Fibroblast of skin of abdomen (primary cell): ENCODE measurements at regions not wholly inside any gene's neighbourhood (a gene's known extent, or its start where the extent isn't known, plus 50 kb on each side); places are given as distances from the start of the nearest gene placed in this dataset.
A peak's percentile ranks its signal among the peaks of the same experiment; 100 is the strongest.

Experiments
- DNase-seq: peaks from one replicate; pipeline ENCODE4 v3.0.0-alpha.2; 2013

DNA sequence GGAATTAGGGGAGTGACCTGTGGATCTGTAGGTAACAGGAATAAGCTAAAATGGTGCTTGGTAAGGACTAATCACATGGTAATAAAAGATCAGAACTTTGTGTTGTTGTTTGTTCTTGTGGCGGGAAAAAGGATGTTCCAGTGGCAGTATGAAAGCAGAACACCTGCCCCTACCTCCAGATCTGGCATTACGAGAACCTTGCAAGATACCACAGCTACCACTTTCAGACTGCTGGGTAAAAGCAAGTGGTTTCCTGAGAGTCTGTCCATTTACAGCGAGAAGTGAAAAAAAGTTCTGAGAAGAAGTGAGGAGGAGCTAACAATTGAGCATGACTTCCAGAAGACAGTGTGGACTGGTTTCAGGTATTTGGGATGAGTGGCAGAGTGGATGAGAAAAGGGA lies 252.5 kb downstream of the TLE4 start:
- no peak for DNase-seq

DNA sequence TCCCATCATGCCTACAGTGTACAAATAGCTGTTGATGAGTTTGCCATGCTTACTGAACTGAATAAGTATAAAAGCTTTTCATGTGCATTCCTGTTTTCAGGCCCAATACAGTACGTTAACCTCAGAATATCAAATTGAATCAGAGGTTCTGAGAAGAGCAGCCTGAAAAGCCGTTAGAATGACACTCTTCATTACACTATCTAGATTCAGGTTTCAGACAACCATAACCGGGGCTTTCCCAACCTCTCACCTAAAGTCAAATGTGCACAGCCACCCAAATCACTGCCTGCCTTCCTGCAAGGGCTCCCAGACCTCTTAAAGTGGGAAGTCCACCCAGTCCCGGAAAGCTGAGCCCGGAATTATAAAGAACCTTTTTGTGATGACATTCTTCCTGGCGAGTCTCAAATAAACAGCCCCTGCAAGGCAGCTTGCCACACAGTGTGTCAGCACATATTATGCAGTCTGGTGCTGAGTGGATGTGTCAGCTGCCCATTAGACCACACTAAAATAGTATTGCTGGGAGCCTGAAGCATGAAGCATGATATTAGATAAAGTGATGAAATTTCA lies 245.8 kb downstream of the TLE4 start:
- DNase-seq: peak; percentile 7

DNA sequence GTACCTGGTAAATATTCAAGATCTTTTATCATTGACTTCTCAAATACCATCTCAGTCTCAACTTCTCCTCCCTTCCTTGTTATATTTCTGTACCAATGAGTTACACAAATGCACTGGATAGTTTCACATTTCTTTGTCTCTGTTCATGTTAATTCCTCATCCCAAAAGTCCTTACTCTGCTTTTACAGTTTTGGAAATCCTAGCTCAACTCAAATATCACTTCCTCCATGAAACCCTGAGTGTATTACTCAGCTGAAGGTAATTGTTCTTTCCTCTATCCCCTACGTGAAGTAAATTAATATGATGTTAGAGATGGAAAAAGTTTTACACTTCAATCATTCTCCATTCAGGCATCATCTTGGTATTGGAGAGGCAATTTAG lies 241.5 kb downstream of the TLE4 start:
- DNase-seq: no peak

DNA sequence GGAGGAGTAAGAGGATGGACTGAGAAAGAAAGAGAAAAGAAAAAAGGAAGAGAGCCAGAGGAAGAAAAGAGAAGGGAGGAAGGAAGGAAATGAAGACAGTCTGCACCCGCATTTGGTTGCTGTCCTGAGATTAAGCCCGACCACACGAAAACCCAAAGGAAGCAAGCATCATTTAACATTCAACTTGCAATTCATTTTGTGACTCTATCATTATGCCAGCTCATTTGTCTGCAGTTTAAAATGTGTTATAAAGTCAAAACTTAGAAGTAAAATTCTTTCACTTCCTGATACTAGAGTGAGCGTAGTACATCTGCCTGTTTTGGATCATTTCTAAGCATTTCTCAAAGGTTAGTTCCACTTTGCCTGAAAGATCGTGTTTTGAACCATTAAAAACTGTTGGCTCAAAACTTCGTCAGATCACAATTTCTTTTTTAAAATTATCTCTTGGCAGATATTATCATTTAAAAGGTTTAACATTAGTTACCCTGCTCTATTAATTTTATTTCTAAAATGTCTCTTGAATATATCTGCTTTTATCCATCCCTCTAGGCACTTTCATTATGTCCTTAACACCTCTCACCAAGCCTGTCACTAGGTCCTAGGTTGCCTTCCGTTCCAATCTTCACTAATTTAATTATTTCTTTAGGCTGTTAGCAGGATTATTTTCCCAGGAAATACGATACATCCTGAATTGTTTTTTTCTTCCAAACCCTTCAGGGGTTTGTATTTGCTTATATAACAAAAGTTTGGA lies 240.9 kb downstream of the TLE4 start:
- DNase-seq: peak; percentile 10

DNA sequence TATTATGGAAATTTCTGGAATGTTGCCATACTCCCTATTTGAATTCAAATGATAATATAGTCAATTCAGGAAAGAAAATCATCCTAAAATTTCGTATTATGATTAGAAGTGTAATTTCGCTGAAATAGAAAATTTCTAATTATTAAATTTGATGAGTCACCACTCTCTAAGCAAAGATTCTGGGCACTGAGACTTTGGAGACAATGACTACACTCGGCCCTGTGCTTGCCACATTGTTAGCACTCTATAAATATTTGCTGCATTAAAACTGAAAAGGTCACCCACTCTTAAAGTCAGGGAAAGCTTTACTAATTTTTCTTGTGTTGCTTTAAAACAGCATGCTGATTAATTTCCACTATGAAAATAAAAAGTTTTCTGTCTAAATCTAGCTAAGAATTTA lies 240.3 kb downstream of the TLE4 start:
- DNase-seq: no peak

DNA sequence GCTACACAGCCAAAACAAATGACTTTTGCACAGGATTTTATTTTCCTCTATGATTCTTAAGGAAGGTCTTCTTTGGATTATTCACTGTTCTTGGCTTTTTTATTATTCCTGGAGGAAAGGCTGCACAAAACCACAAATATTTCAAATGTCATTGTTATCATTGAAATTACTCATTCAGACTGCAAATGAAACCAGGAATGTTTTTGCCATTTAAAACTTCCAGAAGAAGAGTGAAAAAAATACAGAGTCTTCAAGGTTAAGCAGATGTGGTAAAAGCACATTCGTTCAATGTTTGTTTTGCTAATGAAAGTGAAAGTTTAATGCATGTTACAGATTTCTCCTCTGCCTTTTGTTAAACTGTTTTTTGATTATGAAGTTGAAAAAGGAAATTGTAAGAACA lies 238.2 kb downstream of the TLE4 start:
- peak; percentile 88 for DNase-seq

DNA sequence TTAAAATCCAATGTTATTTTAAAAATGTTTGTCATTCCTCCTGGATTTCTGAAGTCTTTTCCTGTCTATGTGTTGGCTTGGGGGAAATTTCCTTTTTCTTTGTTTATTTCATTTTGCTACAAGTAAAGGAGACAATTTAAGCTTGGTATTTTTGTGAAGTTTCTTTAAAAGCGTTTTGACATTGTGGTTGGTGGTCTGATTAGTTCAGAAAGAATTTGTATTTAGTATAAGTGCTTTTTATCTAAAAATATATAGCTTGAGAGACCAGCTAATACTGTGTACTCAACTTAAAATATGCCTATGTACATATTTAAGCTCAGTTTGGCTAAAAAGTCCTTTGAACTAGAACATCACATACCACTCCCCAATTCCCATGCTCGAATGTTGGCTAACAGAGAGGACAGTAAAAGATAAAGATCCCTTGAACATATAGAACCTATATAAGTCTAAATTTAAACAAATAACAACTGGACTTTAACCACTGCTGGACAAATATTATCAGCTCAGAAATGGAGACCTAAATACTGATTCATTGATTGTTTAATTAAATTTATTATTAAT lies 237.6 kb downstream of the TLE4 start:
- peak; percentile 6 for DNase-seq

DNA sequence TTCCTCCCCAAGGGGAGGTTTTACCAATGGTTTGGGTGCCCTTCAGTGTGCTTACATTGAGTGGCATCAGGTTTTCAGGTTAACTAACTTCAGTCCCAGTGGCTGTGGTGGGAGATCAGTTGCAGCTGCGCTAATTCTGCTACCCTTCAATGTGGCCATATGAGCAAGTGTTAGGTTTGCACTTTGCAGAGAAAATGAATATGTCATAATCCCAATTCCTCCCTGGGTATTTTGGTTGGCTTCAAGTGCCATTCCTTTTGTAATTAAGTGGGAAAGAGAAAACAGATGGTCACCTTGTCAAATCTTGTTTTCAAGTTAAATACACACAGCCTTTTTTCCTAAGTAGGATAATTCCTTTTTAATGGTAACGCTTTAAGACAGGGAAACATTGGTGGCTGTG lies 236.2 kb downstream of the TLE4 start:
- DNase-seq: no peak

DNA sequence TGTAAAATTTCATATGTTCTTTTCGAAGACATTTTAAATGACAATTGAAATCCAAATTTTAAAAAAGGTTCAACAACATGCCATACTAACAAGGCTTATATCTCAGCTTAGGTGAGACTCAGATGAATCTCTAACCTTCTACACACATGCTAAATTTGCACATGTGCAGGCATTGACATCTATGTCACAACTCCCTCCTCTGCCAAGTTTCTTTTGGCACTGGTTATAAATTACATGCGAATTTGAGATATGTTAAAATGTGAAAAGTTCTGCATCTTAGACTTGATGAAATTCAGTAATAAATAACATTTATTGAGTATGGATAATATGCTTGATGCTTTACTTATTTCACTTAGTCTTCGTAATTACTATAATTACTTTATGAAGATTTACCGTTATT lies 234.3 kb downstream of the TLE4 start:
- no peak for DNase-seq

DNA sequence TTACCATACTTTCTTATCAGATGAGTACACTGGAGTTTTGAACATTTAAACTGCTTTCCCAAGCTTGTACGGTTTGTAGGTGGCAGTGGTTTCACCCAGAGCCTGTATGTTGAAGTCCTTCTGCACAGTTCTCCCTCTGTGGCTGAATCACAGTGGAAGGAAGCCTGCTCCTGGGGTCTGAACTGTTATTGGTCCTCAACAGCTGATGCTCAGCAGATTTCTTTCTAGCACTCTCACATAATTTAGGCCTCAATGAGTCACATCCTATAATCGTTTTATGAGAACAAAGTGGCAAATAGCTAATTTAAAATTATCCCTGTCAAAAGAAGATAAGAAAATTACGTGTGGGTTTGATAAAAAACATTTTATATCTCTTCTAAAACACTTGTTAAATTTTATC lies 229.7 kb downstream of the TLE4 start:
- no peak for DNase-seq

DNA sequence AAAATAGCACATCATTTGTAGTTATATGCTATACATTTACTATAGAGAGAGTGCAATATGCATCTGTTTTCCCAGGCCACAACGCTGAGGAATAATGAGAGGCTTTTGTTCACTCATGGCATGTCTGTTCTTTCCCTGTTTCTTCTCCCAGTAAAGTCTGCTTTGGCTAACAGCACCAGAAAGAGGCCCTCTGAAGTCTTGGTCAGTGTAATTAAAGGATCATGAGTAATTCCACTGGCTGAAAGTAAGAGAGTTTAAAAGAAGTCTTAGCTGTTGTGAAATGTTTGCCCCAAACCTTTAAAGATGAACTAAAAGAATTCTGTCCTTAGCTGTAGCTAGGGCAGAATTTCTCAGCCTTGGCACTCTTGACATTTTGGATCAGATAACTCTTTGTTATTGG lies 228.8 kb downstream of the TLE4 start:
- DNase-seq: no peak

DNA sequence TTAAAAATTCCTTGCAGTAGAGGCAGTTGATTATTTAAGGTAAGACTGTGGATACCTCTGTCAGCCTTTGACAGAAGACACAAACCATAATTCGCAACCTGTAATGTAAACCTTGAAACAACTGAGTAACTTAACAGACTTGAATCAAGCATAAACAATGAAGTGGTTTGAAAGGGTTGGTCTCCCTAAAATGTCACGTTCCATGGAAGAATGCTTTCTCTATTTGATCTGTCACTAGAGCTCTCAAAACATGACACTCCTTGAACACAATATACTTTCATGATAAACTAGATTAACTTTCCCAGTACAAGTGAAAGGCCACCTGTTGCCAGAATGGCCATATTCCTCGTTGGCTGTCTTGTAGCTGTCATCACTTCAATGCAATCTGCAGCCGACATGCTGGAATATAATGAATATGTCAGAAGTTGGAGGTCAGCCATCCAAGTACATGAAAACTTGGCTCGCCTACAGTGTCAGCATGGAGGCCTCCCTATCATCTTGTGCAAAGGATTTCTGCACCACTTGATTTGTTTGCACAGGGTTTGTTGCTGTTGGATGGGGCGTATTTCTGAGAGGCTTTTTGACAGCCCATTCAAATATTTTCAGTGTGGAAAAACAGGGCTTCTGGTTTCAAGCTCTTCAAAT lies 228.0 kb downstream of the TLE4 start:
- DNase-seq: peak; percentile 85

DNA sequence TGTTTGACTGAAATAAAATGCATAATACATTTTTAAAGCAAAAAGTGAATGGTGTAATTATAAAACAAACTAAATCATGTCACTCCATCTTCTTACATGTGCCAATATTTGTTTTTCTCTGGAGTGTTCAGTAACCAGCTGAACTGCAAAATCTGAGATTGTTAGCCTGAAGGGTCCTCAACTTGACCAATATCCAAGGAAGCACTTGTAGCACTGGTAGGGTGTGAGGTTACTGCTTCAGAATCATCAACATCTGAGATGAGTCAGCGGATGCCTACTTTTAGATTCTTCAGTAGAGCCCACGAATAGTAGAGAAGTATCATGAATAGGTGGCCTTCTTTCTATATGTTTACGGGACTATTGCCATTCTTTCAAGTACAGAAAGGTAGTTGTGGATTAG lies 226.7 kb downstream of the TLE4 start:
- DNase-seq: no peak

DNA sequence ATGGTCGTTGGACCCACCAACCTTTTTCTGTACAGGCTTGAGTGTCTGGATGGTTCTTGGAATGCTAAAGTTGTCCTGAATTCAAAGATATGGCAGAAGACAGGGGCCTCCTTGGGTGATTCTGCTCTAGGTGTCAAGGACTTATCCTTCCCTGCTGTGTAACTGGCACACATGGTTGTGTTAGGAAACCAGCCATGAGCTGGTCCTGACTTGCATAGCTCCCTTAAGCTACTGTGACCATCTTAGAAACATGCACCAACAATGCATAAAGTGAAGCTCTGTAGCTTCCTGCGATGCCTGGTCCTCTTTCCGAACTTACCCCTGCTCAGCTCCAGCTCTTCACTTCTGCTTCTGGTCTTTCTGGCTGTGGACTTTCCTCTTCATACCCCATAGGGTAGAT lies 224.6 kb downstream of the TLE4 start:
- no peak for DNase-seq

DNA sequence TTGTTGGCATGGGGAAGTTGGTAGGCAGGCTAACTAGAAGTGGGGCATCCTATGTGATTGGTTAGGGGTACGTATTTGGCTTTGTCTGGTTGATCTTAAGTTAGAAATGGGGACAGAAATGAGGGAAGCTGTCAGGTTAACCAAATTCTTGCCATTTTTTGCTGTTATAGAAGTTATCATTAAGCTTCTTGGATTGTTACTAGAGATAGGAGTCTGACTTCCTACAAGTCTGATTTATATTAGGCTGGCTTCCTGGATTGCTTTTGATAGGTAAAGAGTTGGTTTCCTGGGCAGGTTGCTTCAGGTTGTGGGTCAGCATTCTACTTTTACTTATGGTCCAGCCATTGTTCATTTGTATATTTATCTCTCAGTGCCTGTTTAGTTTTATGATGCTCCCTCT lies 216.9 kb downstream of the TLE4 start:
- no peak for DNase-seq

DNA sequence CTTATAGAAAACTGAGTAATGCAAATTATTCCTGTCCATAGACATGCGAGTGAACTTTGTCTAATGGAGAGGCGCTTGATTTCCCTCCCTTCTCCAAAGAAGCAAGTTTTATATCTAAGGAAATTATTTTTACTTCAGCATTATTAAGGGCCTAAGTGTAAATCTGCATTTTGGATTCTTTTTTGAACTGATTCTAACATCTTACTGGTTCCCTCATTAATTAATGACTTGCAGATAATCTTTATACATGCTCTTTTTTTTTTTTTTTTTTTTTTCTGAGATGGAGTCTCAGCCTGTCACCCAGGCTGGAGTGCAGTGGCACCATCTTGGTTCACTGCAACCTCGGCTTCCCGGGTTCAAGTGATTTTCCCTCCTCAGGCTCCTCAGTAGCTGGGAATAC lies 209.5 kb downstream of the TLE4 start:
- no peak for DNase-seq

DNA sequence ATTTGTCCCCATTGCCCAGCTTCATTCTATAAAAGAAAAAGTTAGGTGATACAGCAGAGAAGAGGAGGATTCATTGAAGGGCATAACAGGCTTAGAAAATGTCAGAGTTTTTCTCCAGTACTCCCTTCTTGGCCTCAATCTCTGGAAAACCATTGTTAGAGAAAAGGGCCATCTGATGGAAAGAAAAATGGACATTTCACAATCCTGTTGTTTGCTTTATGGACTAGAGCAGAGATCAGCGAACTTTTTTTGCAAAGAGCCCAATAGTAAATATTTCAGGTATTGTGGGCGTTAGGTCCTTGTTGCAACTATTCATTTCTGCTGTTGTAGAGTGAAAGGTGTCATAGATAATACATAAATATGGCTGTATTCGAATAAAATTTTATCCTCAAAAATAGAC lies 208.8 kb downstream of the TLE4 start:
- no peak for DNase-seq

DNA sequence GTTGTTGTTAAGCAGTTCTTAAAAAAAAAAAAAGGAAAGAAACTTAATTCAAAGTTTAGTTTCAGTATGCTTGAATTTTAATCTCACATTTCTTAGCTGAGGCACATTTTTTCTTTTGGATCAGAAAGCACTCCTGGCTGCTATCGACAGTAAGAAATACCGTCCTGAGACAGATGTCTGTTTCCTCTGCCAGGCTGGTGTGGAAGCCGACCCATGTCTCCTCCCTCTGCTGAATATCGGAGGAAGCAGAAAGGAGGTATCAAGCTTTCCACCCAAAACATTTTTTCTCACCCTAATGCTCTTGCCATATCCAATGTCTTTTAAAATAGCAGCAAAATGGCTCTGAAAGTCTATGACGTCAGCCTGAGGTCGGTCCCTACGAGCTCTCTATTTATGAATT lies 208.1 kb downstream of the TLE4 start:
- no peak for DNase-seq

DNA sequence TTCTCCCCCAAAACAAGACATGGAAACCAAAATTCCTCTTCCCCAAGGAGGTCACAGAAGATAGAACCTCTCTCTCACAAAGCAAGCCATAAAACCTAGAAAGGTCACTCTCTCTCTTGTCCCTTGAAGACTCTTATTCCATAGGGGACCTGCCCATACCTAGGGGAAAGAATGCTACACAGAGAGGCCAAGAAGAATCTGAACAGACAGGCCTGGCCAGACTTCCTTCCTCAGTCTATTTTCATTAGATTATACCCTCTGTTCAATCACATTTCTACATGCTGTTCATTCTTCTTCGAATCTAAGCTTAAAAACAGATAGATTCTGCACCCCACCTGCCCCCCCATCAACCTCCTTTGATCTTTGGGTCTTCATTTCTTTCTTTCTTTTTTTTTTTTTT lies 206.8 kb downstream of the TLE4 start:
- no peak for DNase-seq

DNA sequence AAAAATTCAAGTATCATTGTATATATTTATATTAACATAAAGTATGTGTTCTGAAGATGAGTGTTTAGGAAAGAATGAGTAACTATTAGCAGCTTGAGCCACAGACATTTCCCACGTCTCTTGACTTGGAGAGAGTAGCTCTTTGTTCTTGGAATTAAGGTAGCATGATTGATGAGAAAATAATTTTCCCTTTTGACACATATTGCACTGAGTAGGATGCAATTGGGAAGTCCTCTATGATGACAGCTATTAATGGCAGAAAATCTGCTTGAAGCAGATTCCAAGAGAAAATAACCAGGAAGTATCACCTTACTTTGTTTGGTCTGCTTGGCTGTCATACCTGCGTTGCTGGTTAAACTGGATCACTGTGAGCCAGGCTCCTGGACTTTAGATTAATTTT lies 204.8 kb downstream of the TLE4 start:
- DNase-seq: peak; percentile 62
